C4-2B (cell line): ENCODE measurements at regions not wholly inside any gene's neighbourhood (a gene's known extent, or its start where the extent isn't known, plus 50 kb on each side); places are given as distances from the start of the nearest gene placed in this dataset.

Source experiments
- ZFX ChIP-seq: fragments of 450-650 bp; IDR thresholded peaks from 2 replicates; pipeline ENCODE4 v1.6.1; 2017
- TF ChIP-seq, protein P1 (sequence below): fragments of 450-650 bp; conservative IDR thresholded peaks from 2 replicates; pipeline ENCODE4 v1.5.1; 2017; ENCODE audit warnings: mild to moderate bottlenecking

DNA sequence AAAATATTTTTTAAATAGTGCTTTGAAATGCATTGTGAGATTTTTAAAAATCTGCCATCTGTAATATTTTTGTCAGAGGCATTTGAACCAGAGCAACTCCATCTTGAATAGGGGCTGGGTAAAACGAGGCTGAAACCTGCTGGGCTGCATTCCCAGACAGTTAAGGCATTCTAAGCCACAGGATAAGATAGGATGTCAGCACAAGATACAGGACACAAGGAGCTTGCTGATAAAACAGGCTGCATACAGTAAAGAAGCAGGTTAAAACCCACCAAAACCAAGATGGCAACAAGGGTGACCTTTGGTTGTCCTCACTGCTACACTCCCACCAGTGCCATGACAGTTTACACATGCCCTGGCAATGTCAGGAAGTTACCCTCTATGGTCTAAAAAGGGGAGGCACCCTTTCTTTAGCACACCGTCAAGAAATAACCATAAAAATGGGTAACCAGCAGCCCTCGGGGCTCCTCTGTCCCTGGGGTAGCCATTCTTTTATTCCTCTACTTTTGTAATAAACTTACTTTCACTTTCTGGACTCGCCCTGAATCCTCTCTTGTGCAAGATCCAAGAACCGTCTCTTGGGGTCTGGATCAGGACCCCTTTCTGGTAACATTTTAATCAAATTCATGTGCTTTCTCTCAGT, 273.7 kb downstream of the SEMA3D start:
- TF ChIP-seq, protein P1, sequence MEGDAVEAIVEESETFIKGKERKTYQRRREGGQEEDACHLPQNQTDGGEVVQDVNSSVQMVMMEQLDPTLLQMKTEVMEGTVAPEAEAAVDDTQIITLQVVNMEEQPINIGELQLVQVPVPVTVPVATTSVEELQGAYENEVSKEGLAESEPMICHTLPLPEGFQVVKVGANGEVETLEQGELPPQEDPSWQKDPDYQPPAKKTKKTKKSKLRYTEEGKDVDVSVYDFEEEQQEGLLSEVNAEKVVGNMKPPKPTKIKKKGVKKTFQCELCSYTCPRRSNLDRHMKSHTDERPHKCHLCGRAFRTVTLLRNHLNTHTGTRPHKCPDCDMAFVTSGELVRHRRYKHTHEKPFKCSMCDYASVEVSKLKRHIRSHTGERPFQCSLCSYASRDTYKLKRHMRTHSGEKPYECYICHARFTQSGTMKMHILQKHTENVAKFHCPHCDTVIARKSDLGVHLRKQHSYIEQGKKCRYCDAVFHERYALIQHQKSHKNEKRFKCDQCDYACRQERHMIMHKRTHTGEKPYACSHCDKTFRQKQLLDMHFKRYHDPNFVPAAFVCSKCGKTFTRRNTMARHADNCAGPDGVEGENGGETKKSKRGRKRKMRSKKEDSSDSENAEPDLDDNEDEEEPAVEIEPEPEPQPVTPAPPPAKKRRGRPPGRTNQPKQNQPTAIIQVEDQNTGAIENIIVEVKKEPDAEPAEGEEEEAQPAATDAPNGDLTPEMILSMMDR = no peak
- no peak for TF ChIP-seq ZFX
